Hepatocyte (in vitro differentiated cells): ENCODE measurements at regions not wholly inside any gene's neighbourhood (a gene's known extent, or its start where the extent isn't known, plus 50 kb on each side); places are given as distances from the start of the nearest gene placed in this dataset.

Experiments
- DNase-seq: peaks from one replicate; pipeline ENCODE4 v3.0.0-alpha.2; 2016; ENCODE audit warnings: low spot score
- H2AFZ ChIP-seq: fragments of 200-600 bp; sonication (generic); 2 replicates; pipeline ENCODE4 v1.6.0; 2016; ENCODE audit warnings: antibody characterized with exemption, mild to moderate bottlenecking
- H3K27ac ChIP-seq: fragments of 200-600 bp; sonication (generic); 2 replicates; pipeline ENCODE4 v1.5.1; 2016; ENCODE audit warnings: mild to moderate bottlenecking
- H3K27me3 ChIP-seq: fragments of 200-600 bp; sonication (generic); 2 replicates; pipeline ENCODE4 v1.6.1; 2016
- H3K36me3 ChIP-seq: fragments of 200-600 bp; sonication (generic); replicated peaks from 2 replicates; pipeline ENCODE4 v1.5.1; 2016; ENCODE audit warnings: low read depth; ENCODE audit not compliant: insufficient read depth
- H3K4me1 ChIP-seq: fragments of 200-600 bp; sonication (generic); 2 replicates; pipeline ENCODE4 v1.5.1; 2016; ENCODE audit warnings: mild to moderate bottlenecking, moderate library complexity; ENCODE audit not compliant: insufficient read depth
- H3K4me2 ChIP-seq: fragments of 200-600 bp; sonication (generic); 2 replicates; pipeline ENCODE4 v1.6.0; 2016
- H3K4me3 ChIP-seq: fragments of 200-600 bp; sonication (generic); 2 replicates; pipeline ENCODE4 v1.5.1; 2016; ENCODE audit warnings: mild to moderate bottlenecking
- H3K79me2 ChIP-seq: fragments of 200-600 bp; sonication (generic); 2 replicates; pipeline ENCODE4 v1.6.0; 2017; ENCODE audit warnings: mild to moderate bottlenecking
- H3K9me2 ChIP-seq: fragments of 200-600 bp; sonication (generic); replicated peaks from 2 replicates; pipeline ENCODE4 v1.6.0; 2017; ENCODE audit warnings: mild to moderate bottlenecking; ENCODE audit not compliant: insufficient read depth
- H3K9me3 ChIP-seq: fragments of 200-600 bp; sonication (generic); 2 replicates; pipeline ENCODE4 v1.5.1; 2016; ENCODE audit warnings: low read depth, mild to moderate bottlenecking
- H4K20me1 ChIP-seq: fragments of 200-600 bp; sonication (generic); 2 replicates; pipeline ENCODE4 v1.6.0; 2016; ENCODE audit warnings: mild to moderate bottlenecking; ENCODE audit not compliant: insufficient read depth, poor library complexity, severe bottlenecking
- EZH2 ChIP-seq: fragments of 200-600 bp; sonication (generic); IDR thresholded peaks from 2 replicates; pipeline ENCODE4 v1.6.1; 2016; ENCODE audit warnings: antibody characterized with exemption, mild to moderate bottlenecking, borderline replicate concordance
- EZH2phosphoT487 ChIP-seq: fragments of 200-600 bp; sonication (generic); IDR thresholded peaks from one replicate; pipeline ENCODE4 v1.6.1; 2018; ENCODE audit warnings: antibody characterized with exemption, mild to moderate bottlenecking, low read depth, moderate library complexity; ENCODE audit not compliant: unreplicated experiment, severe bottlenecking
- WGBS: methylation state at CpG from one replicate; pipeline ENCODE4 v1.1.6; 2016; ENCODE audit warnings: low lambda C conversion rate; ENCODE audit errors: missing lambda C conversion rate; 5-methylcytosine and 5-hydroxymethylcytosine counted together
- TF ChIP-seq, protein P1 (sequence below): fragments of 200-600 bp; sonication (generic); IDR thresholded peaks from 2 replicates; pipeline ENCODE4 v1.5.1; 2016; ENCODE audit warnings: antibody characterized with exemption, mild to moderate bottlenecking; ENCODE audit not compliant: poor library complexity

DNA sequence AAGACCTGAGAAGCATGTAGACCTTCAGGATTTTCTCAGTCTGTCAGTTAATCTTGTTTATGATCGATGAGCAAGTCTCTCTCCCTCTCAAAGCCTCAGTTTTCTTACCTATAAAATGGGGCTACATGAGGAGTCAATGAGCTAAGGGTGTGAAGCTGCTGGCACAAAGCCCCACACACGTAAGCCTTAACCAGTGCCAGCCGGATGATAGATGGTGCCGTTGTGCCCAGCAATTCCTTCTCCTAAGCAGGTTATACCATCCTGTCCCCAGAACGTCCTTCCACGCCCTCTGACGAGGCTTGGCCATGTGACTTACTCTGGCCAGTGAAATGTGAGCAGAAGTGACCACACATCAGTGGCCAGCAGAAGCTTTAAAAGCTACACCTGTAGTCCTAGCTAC, 179.0 kb downstream of the C9orf50 start:
- Histone ChIP-seq H3K4me1 (peaks cover 32% of the 10 kb centered on the region), H3K27me3 (peaks cover 15% of the 10 kb centered on the region), H3K4me3 (no peak overlapping the region), H3K36me3 (no peaks in the 10 kb centered on the region), H3K9me3 (no peaks in the 10 kb centered on the region), H3K27ac (no peak overlapping the region), H3K79me2 (no peaks in the 10 kb centered on the region), H4K20me1 (no peaks in the 10 kb centered on the region), H3K9me2 (no peaks in the 10 kb centered on the region), H3K4me2 (no peak overlapping the region), H2AFZ (no peak overlapping the region)
- no peak for DNase-seq
- TF ChIP-seq EZH2phosphoT487 (no peak), EZH2 (no peak)
- TF ChIP-seq, protein P1, sequence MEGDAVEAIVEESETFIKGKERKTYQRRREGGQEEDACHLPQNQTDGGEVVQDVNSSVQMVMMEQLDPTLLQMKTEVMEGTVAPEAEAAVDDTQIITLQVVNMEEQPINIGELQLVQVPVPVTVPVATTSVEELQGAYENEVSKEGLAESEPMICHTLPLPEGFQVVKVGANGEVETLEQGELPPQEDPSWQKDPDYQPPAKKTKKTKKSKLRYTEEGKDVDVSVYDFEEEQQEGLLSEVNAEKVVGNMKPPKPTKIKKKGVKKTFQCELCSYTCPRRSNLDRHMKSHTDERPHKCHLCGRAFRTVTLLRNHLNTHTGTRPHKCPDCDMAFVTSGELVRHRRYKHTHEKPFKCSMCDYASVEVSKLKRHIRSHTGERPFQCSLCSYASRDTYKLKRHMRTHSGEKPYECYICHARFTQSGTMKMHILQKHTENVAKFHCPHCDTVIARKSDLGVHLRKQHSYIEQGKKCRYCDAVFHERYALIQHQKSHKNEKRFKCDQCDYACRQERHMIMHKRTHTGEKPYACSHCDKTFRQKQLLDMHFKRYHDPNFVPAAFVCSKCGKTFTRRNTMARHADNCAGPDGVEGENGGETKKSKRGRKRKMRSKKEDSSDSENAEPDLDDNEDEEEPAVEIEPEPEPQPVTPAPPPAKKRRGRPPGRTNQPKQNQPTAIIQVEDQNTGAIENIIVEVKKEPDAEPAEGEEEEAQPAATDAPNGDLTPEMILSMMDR: no peak
- 68% methylated on average over 7 of the region's 7 CpGs for WGBS

DNA sequence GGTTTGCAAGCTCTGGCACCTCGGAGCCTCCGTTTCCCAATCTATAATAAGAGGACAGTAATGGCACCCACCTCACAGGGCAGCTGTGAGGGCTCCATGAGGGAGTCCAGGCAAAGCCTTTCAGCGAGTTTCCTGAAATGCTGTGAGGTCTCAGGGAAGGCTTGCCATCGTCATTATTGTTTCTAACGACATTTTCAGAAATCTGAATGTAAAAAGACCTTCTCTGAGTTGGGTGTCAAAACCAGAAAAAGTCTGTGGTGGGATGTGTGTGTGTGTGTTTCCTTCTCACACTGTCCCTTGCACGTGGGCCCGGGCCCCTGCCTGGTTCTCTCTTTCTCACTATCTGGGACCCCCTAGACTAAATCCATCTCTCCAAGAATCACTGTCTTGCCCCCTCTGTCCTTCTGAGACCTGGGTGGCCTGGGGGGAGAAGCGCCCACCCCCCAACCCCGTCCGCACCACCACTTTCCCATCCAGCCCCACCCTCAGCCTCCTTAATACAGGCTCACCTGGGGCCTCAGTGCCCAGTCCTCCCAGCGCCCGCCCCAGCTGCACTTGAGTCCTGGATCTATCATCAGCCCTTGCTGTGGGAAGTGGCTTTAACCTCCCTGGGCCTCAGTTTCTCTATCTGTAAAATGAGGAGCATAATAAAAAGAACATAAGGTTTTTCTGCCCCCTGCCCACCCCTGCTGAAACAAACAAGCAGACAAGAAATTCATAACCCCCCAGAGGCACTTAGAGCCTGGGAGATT, 180.3 kb downstream of the C9orf50 start:
- no peak overlapping the region for H3K4me3 ChIP-seq
- H3K4me1 ChIP-seq: peaks cover 32% of the 10 kb centered on the region
- DNase-seq: no peak
- peaks cover 15% of the 10 kb centered on the region for H3K27me3 ChIP-seq
- TF ChIP-seq EZH2 (no peak), EZH2phosphoT487 (no peak)
- TF ChIP-seq, protein P1: no peak
- WGBS: 74% methylated on average over 10 of the region's 12 CpGs
- H3K79me2 ChIP-seq: no peaks in the 10 kb centered on the region
- no peaks in the 10 kb centered on the region for H3K36me3 ChIP-seq
- no peaks in the 10 kb centered on the region for H3K9me3 ChIP-seq
- no peaks in the 10 kb centered on the region for H3K9me2 ChIP-seq
- H3K4me2 ChIP-seq: no peak overlapping the region
- H2AFZ ChIP-seq: no peak overlapping the region
- no peaks in the 10 kb centered on the region for H4K20me1 ChIP-seq
- H3K27ac ChIP-seq: no peak overlapping the region

DNA sequence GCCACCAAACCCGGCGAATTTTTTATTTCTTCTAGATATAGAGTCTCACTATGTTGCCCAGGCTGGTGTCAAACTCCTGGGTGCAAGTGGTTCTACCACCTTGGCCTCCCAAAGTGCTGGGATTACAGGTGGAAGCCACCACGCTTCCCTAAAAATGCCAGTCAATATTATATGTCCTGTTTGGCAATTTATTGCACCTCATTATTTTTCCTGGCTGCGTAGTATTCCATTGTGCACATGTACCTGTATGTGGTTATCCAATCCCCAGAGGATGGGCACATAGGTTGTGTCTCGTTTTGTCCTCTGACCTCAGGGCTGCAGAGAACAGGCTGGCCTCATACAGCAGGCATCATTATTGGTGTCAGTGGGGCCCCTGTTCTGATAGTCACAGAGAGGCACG, 181.7 kb downstream of the C9orf50 start:
- no peaks in the 10 kb centered on the region for H4K20me1 ChIP-seq
- no peak overlapping the region for H2AFZ ChIP-seq
- no peaks in the 10 kb centered on the region for H3K9me2 ChIP-seq
- peaks cover 32% of the 10 kb centered on the region for H3K4me1 ChIP-seq
- H3K27me3 ChIP-seq: peaks cover 15% of the 10 kb centered on the region
- no peak overlapping the region for H3K4me2 ChIP-seq
- WGBS: 61% methylated on average over 6 of the region's 6 CpGs
- no peak overlapping the region for H3K4me3 ChIP-seq
- no peaks in the 10 kb centered on the region for H3K79me2 ChIP-seq
- no peak for DNase-seq
- H3K36me3 ChIP-seq: no peaks in the 10 kb centered on the region
- H3K9me3 ChIP-seq: no peaks in the 10 kb centered on the region
- no peak for TF ChIP-seq EZH2
- TF ChIP-seq, protein P1: no peak
- no peak for TF ChIP-seq EZH2phosphoT487
- H3K27ac ChIP-seq: no peak overlapping the region
